Breast epithelium (tissue), 3 donors: ENCODE measurements at regions not wholly inside any gene's neighbourhood (a gene's known extent, or its start where the extent isn't known, plus 50 kb on each side); places are given as distances from the start of the nearest gene placed in this dataset.

Experiments used
- CTCF ChIP-seq, 3 donors: fragments of 450-650 bp; IDR thresholded peaks; one replicate each; pipeline ENCODE4 v1.5.1; 2016 to 2017; ENCODE audit warnings: antibody characterized with exemption in 3 of 3, mild to moderate bottlenecking in 3 of 3, moderate library complexity in 3 of 3
- POLR2A ChIP-seq: fragments of 450-650 bp; IDR thresholded peaks from one replicate; pipeline ENCODE4 v1.6.1; 2016; ENCODE audit warnings: antibody characterized with exemption, mild to moderate bottlenecking, moderate library complexity
- POLR2AphosphoS5 ChIP-seq, 3 donors: sonication (generic); formaldehyde crosslinking; IDR thresholded peaks; one replicate each; pipeline ENCODE4 v1.6.1; 2017; ENCODE audit warnings: antibody characterized with exemption in 3 of 3

- no peak for TF ChIP-seq CTCF (IDR thresholded peaks at IDR 0.05)
- TF ChIP-seq POLR2A, result no peak
- no peak for TF ChIP-seq POLR2AphosphoS5 (IDR thresholded peaks at IDR 0.05)
Measured at GRCh38 chr12:100681074-100681473, 107.6 kb downstream of the GAS2L3 start.
